ENCODE measurements at regions not wholly inside any gene's neighbourhood (a gene's known extent, or its start where the extent isn't known, plus 50 kb on each side); places are given as distances from the start of the nearest gene placed in this dataset.

GRCh38 chr3:194985031-194985578 lies 285.9 kb downstream of the XXYLT1 start:
- no peak for FAIRE-seq
- DNase-seq (ENCODE audit: insufficient read length, low spot score), result no peak
- TF ChIP-seq POLR2A (IDR thresholded peaks at IDR 0.05; ENCODE audit: low read depth, low read length), result no peak

GRCh38 chr3:194986208-194987043 lies 284.5 kb downstream of the XXYLT1 start:
- TF ChIP-seq POLR2A (IDR thresholded peaks at IDR 0.05; ENCODE audit: low read depth, low read length), result no peak
- DNase-seq (ENCODE audit: insufficient read length, low spot score), result no peak
- FAIRE-seq, result no peak

GRCh38 chr3:194987571-194988494 lies 283.1 kb downstream of the XXYLT1 start:
- FAIRE-seq (no peak), DNase-seq (ENCODE audit: insufficient read length, low spot score) (no peak)
- TF ChIP-seq POLR2A (IDR thresholded peaks at IDR 0.05; ENCODE audit: low read depth, low read length), result no peak

- TF ChIP-seq POLR2A (IDR thresholded peaks at IDR 0.05; ENCODE audit: low read depth, low read length), result no peak
- FAIRE-seq (no peak), DNase-seq (ENCODE audit: insufficient read length, low spot score) (no peak)
Observed at GRCh38 chr3:194988495-194989165, 282.3 kb downstream of the XXYLT1 start.

GRCh38 chr3:194989241-194989640 lies 281.7 kb downstream of the XXYLT1 start:
- FAIRE-seq (no peak), DNase-seq (ENCODE audit: insufficient read length, low spot score) (no peak)
- no peak for TF ChIP-seq POLR2A (IDR thresholded peaks at IDR 0.05; ENCODE audit: low read depth, low read length)

- no peak for DNase-seq (ENCODE audit: insufficient read length, low spot score)
- FAIRE-seq, result no peak
- TF ChIP-seq POLR2A (IDR thresholded peaks at IDR 0.05; ENCODE audit: low read depth, low read length), result no peak
Observed at GRCh38 chr3:194990454-194991337, 280.3 kb downstream of the XXYLT1 start.

GRCh38 chr3:194991338-194991654 lies 279.7 kb downstream of the XXYLT1 start:
- no peak for FAIRE-seq
- no peak for DNase-seq (ENCODE audit: insufficient read length, low spot score)
- TF ChIP-seq POLR2A (IDR thresholded peaks at IDR 0.05; ENCODE audit: low read depth, low read length), result no peak

- no peak for TF ChIP-seq POLR2A (IDR thresholded peaks at IDR 0.05; ENCODE audit: low read depth, low read length)
- DNase-seq (ENCODE audit: insufficient read length, low spot score) (no peak), FAIRE-seq (no peak)
Observed at GRCh38 chr3:194993896-194994295, 277.1 kb downstream of the XXYLT1 start.

GRCh38 chr3:194994551-194994981 lies 276.4 kb downstream of the XXYLT1 start:
- DNase-seq (ENCODE audit: insufficient read length, low spot score) (no peak), FAIRE-seq (no peak)
- no peak for TF ChIP-seq POLR2A (IDR thresholded peaks at IDR 0.05; ENCODE audit: low read depth, low read length)

GRCh38 chr3:194995334-194995733 lies 275.6 kb downstream of the XXYLT1 start:
- no peak for DNase-seq (ENCODE audit: insufficient read length, low spot score)
- no peak for FAIRE-seq
- TF ChIP-seq POLR2A (IDR thresholded peaks at IDR 0.05; ENCODE audit: low read depth, low read length), result no peak

GRCh38 chr3:194995922-194996321 lies 275.0 kb downstream of the XXYLT1 start:
- DNase-seq (ENCODE audit: insufficient read length, low spot score) (no peak), FAIRE-seq (no peak)
- no peak for TF ChIP-seq POLR2A (IDR thresholded peaks at IDR 0.05; ENCODE audit: low read depth, low read length)

GRCh38 chr3:194996746-194997145 lies 274.2 kb downstream of the XXYLT1 start:
- FAIRE-seq (no peak), DNase-seq (ENCODE audit: insufficient read length, low spot score) (no peak)
- TF ChIP-seq POLR2A (IDR thresholded peaks at IDR 0.05; ENCODE audit: low read depth, low read length), result no peak

GRCh38 chr3:194998417-194998816 lies 272.5 kb downstream of the XXYLT1 start:
- no peak for TF ChIP-seq POLR2A (IDR thresholded peaks at IDR 0.05; ENCODE audit: low read depth, low read length)
- no peak for FAIRE-seq
- DNase-seq (ENCODE audit: insufficient read length, low spot score), result no peak
